BJ (cell line): ENCODE measurements at regions not wholly inside any gene's neighbourhood (a gene's known extent, or its start where the extent isn't known, plus 50 kb on each side); places are given as distances from the start of the nearest gene placed in this dataset.

Source experiments
- CTCF ChIA-PET: fragments of 350-600 bp; formaldehyde crosslinking; extraction: SDS; loops from one replicate; lab custom pipeline; 2021; ENCODE audit warnings: antibody characterized with exemption, inconsistent platforms; lab: Yijun Ruan, JAX
- POLR2A ChIA-PET: fragments of 300-600 bp; sonication (Branson Sonifier 250); formaldehyde crosslinking; extraction: SDS; loops from one replicate; lab custom pipeline; 2021; ENCODE audit warnings: antibody characterized with exemption; lab: Charles Lee
- DNase-seq: peaks from one replicate; pipeline ENCODE4 v3.0.0-alpha.2; 2011; ENCODE audit warnings: low read depth
- H3K27me3 ChIP-seq: 2 replicates; pipeline ENCODE4 v1.6.0; 2011; ENCODE audit warnings: low read length; ENCODE audit not compliant: control insufficient read depth, insufficient read depth
- H3K36me3 ChIP-seq: 2 replicates; pipeline ENCODE4 v1.5.1; 2011; ENCODE audit warnings: low read length; ENCODE audit not compliant: control insufficient read depth, insufficient read depth
- H3K4me3 ChIP-seq: 2 replicates; pipeline ENCODE4 v1.5.1; 2011; ENCODE audit warnings: low read depth, mild to moderate bottlenecking, control low read depth, low read length
- CTCF ChIP-seq: IDR thresholded peaks from 2 replicates; pipeline ENCODE4 v1.5.1; 2011; ENCODE audit warnings: low read depth, mild to moderate bottlenecking, control low read depth, inconsistent platforms, low read length, moderate library complexity; ENCODE audit not compliant: insufficient read depth

- H3K36me3 ChIP-seq: no peaks in the 10 kb centered on the region
- no peak overlapping the region for H3K4me3 ChIP-seq
- no peak for DNase-seq
- ChIA-PET POLR2A (no interaction called here), CTCF (interaction anchor here (1.3 kb wide), 1 partner anchor 23 kb away, joined by 3 read pairs; no protein-coding TSS in a partner anchor)
- no peak for TF ChIP-seq CTCF
- peaks cover 5% of the 10 kb centered on the region for H3K27me3 ChIP-seq
Measured at GRCh38 chr3:127520993-127521392, 69.5 kb downstream of the TPRA1 start.

GRCh38 chr3:127518456-127519081 lies 72.0 kb downstream of the TPRA1 start:
- no peak overlapping the region for H3K4me3 ChIP-seq
- no peak for TF ChIP-seq CTCF
- H3K36me3 ChIP-seq: no peaks in the 10 kb centered on the region
- ChIA-PET POLR2A (no interaction called here), CTCF (no interaction called here)
- peaks cover 5% of the 10 kb centered on the region for H3K27me3 ChIP-seq
- no peak for DNase-seq

GRCh38 chr3:127512256-127512655 lies 78.3 kb downstream of the TPRA1 start:
- POLR2A ChIA-PET: no interaction called here
- H3K4me3 ChIP-seq: no peak overlapping the region
- no peaks in the 10 kb centered on the region for H3K36me3 ChIP-seq
- CTCF ChIA-PET: no interaction called here
- no peaks in the 10 kb centered on the region for H3K27me3 ChIP-seq
- DNase-seq: no peak
- no peak for TF ChIP-seq CTCF

GRCh38 chr3:127501177-127501576 lies 89.4 kb downstream of the TPRA1 start:
- Histone ChIP-seq H3K36me3 (no peaks in the 10 kb centered on the region), H3K27me3 (no peaks in the 10 kb centered on the region), H3K4me3 (no peak overlapping the region)
- no peak for TF ChIP-seq CTCF
- ChIA-PET POLR2A (no interaction called here), CTCF (interaction anchor here (1.1 kb wide), 1 partner anchor 45 kb away, joined by 3 read pairs; no protein-coding TSS in a partner anchor)
- no peak for DNase-seq

GRCh38 chr3:127497676-127498075 lies 92.9 kb downstream of the TPRA1 start:
- CTCF ChIA-PET: no interaction called here

More at GRCh38 chr3:127497676-127498075, 92.9 kb downstream of the TPRA1 start:
- H3K4me3 ChIP-seq: no peak overlapping the region
- peaks cover 2% of the 10 kb centered on the region for H3K27me3 ChIP-seq
- POLR2A ChIA-PET: no interaction called here
- DNase-seq: no peak
- no peaks in the 10 kb centered on the region for H3K36me3 ChIP-seq
- no peak for TF ChIP-seq CTCF
